ENCODE measurements at regions not wholly inside any gene's neighbourhood (a gene's known extent, or its start where the extent isn't known, plus 50 kb on each side); places are given as distances from the start of the nearest gene placed in this dataset.
A peak's percentile ranks its signal among the peaks of the same experiment; 100 is the strongest.
"Not testable (repeated sequence)": the region's sequence is repeated elsewhere in the genome, so short reads cannot be mapped to it uniquely, and the experiment has no call there.

DNA sequence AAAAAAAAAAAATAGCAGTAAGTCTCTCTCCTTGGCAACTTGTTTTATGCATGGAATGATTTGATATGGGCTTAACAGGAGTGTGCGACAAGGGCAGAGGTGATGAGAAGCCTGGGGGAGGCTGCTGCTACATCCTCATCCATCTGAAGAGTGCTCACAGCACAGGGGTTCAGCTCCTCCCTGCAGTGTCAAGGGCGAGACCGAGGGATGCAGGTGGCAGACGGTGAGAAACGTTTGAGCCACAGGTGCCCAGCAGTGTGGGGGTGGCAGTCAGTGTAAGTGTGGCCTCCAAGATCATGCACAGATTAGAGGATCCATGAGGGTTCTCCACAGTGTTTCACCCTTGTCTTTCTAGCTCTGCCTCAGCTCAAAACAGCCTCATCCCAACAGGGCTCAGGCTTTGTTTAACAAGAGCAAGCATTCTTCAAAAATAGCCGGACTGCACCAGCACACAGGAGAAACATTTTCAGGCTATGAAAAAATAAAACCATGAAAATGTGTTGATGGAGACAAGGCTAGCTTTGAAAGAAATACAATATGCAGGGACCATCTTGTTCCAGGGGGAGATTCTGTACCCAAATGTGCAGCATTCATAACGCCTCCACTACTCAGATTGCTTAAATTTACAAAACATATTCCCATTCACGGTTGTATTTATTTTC, 324.5 kb upstream of the MYT1L start:
- DNase-seq: no peak
- Mint-ChIP-seq H3K4me3 (no peak overlapping the region), H3K36me3 (ENCODE audit: low read depth) (no peaks in the 10 kb centered on the region), H3K4me1 (no peaks in the 10 kb centered on the region), H3K9me3 (peaks cover 8% of the 10 kb centered on the region), H3K27me3 (peaks cover 4% of the 10 kb centered on the region), H3K27ac (no peak overlapping the region)
- intact Hi-C loops (cut with micrococcal nuclease): no loop called here

DNA sequence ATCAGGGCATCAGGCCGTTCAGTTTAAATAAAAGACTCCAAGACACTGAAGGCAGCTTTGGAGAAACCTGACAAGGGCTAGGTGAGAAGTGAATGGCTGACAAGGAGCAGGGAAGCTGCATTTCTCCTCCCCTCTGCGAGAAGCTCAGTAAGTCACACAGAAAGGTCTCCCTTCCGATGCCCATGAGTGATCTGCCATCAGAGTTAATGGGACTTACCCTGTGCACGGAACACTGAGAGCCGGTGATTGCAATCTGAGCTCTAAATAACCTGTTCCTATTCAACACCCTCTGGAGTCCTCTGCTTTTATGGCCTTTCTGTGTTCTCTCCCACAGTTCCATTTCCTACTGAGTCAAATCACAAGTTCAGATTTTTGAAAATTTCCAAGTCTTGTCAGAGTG, 322.2 kb upstream of the MYT1L start:
- Mint-ChIP-seq H3K36me3 (ENCODE audit: low read depth) (no peaks in the 10 kb centered on the region), H3K27me3 (peaks cover 4% of the 10 kb centered on the region), H3K4me1 (no peaks in the 10 kb centered on the region), H3K9me3 (peaks cover 5% of the 10 kb centered on the region), H3K27ac (no peak overlapping the region), H3K4me3 (no peak overlapping the region)
- no peak for DNase-seq
- intact Hi-C loops (cut with micrococcal nuclease): no loop called here

DNA sequence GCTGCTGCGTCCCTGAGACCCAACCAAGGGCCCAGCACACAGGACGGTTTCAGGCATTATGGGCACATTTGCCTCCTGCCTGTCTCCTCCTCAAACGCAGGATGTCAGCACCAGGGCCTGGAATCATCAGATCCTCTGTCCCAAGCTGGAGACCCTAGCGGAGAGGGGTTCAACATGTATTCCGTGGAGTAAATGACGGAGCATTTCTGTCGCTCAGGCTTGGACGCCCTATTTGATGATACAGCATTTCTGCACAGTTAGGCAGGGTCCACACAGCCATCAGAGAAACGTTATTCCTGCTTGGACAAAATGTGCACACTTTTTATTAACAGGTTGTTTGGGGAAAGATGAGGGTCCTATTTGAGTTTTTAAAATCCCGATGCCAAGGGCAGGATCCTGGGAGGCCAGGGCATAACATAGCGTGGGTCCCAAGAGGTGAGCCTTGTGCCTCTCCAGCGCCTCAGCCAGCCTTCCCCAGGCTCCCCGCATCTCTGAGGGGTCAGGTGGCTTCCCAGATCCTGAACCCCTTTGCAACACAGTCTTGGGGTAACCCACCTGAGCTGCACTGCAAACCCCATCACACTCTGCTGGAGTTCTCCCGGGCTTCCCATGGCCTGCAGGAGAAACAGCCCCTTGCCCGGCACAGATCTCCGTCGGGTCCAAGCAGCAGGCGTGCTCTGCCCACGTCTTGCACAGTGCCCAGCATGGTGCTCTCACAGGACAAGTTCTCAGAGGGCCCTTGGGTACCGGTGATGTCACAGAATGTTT, 319.7 kb upstream of the MYT1L start:
- intact Hi-C loops (cut with micrococcal nuclease): no loop called here
- Mint-ChIP-seq H3K36me3 (ENCODE audit: low read depth) (no peaks in the 10 kb centered on the region), H3K4me3 (no peak overlapping the region), H3K27ac (no peak overlapping the region), H3K27me3 (peaks cover 4% of the 10 kb centered on the region), H3K9me3 (no peaks in the 10 kb centered on the region), H3K4me1 (peaks cover 16% of the 10 kb centered on the region)
- no peak for DNase-seq

DNA sequence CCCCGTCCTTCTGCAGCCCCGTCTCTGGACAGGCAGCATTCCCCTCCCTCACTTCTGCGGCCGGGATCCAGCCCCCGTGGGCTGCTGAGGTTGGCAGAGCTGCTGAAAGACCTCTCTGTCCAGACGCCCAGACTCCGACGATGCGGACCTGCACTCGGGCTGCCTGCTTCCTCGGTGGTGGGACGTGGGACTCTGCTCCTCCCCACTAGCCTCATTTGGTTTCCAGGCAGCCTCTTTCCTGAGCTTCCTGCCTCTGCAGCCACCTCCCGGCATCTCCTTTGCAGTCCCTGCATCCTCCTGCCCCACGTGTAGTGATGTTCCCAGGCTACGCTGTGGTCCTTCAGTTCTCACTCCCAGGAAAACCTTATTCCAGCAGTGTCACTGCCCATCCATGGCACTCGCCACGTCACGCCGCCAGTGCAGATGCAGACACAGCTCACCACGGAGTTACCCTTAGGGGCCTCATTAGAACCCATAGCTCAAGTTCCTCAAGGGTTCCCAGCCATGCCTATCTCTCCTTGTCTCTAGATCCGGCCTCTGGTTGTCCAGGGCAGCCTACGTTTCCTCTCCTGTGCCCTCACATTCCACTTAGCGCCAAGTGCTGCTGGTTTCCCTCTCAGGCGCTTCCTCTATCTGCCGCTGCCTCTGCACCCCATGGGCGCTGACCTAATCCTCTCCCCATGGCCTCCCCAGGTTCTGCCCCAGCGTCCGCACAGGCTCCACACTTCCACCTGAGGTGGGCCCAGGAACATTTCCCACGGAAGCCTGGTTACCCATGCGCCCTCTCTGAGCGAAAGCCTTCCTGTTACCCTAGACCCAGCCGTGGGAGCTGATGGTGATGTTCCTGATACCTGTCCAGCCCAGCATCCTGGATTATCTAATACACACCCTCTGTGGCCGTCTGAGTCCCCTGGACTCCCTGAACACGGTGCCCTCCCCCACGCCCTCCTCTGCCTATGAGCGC, 318.3 kb upstream of the MYT1L start:
- H3K4me3 Mint-ChIP-seq: no peak overlapping the region

DNA sequence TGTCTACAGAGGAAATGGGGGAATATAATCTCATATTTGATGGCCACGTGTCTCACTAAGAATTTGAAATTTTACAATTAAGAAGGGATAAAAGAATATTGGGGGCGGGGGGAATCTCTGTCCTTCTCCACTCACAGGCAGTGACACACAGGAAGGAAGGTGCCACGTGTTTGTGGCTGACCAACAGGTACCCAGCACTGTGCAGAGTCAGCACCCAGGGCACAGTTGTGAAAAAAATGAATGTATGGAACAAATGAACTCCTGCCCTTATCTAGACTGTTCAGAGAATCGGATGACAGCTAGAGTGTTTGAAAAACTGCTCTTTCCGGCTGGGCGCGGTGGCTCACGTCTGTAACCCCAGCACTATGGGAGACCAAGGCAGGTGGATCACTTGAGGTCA, 317.0 kb upstream of the MYT1L start:
- no peaks in the 10 kb centered on the region for H3K27me3 Mint-ChIP-seq
- peaks cover 19% of the 10 kb centered on the region for H3K4me1 Mint-ChIP-seq
- DNase-seq: no peak
- H3K4me3 Mint-ChIP-seq: no peak overlapping the region
- no peaks in the 10 kb centered on the region for H3K36me3 Mint-ChIP-seq (ENCODE audit: low read depth)
- intact Hi-C loops (cut with micrococcal nuclease): no loop called here
- H3K27ac Mint-ChIP-seq: no peak overlapping the region
- H3K9me3 Mint-ChIP-seq: no peaks in the 10 kb centered on the region

More for the DNA sequence above, 318.3 kb upstream of the MYT1L start:
- no peak for DNase-seq
- H3K4me1 Mint-ChIP-seq: peaks cover 16% of the 10 kb centered on the region
- no peaks in the 10 kb centered on the region for H3K9me3 Mint-ChIP-seq
- H3K27me3 Mint-ChIP-seq: peaks cover 2% of the 10 kb centered on the region
- H3K27ac Mint-ChIP-seq: no peak overlapping the region
- no peaks in the 10 kb centered on the region for H3K36me3 Mint-ChIP-seq (ENCODE audit: low read depth)
- intact Hi-C loops (cut with micrococcal nuclease): no loop called here

DNA sequence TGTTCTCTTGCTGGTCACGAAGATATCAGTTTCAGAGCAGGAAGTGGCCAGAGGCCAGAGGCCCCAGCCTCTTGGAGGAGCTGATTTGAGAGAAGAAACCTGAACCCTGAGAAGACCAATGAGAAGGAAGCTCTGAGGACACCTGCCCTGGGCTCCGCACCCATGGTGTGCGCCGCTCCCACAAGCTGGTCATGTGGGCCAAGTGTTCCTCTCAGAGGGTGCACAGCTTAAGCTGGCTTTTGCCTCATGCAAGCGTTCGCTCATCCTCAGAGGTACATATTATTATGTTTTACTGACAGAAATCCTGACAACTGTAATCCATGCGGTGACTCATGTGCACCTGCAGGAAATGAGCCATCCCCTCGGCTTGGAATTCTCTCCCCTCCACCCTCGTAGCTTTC, 316.1 kb upstream of the MYT1L start:
- Mint-ChIP-seq H3K4me3 (peak overlapping the region; percentile 66), H3K36me3 (ENCODE audit: low read depth) (no peaks in the 10 kb centered on the region), H3K9me3 (no peaks in the 10 kb centered on the region), H3K27ac (peak overlapping the region; percentile 55), H3K4me1 (peaks cover 19% of the 10 kb centered on the region), H3K27me3 (no peaks in the 10 kb centered on the region)
- DNase-seq: peak; percentile 65
- intact Hi-C loops (cut with micrococcal nuclease): no loop called here

DNA sequence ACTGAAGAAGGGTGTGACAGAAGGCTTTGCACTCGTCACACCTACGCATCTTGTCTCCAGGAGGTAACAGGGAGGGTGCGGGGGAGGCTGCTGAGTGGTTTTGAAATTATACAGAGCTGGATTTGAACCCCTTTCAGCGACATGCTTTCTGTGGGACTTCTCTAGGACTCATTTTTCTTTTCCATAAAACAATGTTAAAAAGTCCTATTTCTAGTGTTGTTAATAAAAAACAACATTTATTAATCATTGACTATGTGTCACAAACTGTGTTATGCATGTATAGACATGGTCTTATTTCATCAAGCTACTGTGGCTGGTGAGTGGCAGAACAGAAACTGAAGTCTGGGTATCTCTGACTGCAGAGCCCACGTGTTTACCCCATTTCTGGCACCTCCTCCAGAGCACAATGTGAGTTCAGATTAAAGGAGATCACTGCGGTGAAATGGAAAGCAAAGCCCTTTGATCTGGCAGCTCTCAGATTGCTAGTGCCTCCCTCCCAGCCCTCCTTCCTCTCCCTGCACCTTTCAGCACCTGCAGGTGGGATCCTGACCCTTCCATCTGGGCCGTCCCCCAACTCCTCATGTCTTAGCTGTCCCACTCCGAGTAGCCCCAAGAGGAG, 315.5 kb upstream of the MYT1L start:
- Mint-ChIP-seq H3K36me3 (ENCODE audit: low read depth) (no peaks in the 10 kb centered on the region), H3K4me1 (peaks cover 19% of the 10 kb centered on the region), H3K27ac (peak overlapping the region; percentile 55), H3K9me3 (no peaks in the 10 kb centered on the region), H3K27me3 (no peaks in the 10 kb centered on the region), H3K4me3 (peak overlapping the region; percentile 66)
- intact Hi-C loops (cut with micrococcal nuclease): loop anchor here (1.0 kb wide), 1 partner anchor 33 kb away; no protein-coding TSS in a partner anchor
- DNase-seq: peak; percentile 86

DNA sequence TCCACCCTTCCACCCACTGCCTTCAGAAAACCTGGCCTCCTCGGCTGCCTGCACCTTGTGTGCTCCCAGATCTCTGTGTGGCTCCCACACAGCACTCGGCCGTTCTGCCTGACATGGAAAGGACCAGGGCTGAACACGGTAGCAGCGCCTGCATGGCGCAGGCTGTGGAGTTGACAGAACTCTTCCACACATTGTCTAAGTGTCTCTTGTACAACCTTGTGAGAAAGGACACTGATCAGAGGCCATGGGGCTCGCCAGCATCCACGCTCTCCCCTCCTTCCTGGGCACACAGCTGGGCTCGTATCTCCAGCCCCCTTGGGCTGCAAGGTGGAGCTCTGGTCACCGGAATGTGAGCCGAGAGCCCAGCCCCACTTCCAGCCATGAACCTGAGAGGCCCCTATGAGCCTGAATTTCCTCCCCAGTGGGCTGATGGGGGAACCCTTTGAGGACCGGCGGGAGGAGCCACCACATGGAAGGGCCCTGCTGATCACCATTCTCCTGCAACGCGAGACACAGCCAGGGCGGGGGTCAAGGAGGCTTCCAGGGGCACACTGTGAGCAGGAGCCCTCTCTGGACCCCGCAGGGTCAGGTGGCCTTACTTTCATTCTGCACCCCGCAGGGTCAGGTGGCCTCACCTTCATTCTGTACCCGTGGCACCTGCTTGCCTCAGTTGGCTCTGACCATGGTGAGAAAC, 314.2 kb upstream of the MYT1L start:
- intact Hi-C loops (cut with micrococcal nuclease): no loop called here
- Mint-ChIP-seq H3K4me3 (no peak overlapping the region), H3K27me3 (no peaks in the 10 kb centered on the region), H3K27ac (peak overlapping the region; percentile 12), H3K9me3 (no peaks in the 10 kb centered on the region), H3K36me3 (ENCODE audit: low read depth) (no peaks in the 10 kb centered on the region), H3K4me1 (peaks cover 19% of the 10 kb centered on the region)
- DNase-seq: no peak

DNA sequence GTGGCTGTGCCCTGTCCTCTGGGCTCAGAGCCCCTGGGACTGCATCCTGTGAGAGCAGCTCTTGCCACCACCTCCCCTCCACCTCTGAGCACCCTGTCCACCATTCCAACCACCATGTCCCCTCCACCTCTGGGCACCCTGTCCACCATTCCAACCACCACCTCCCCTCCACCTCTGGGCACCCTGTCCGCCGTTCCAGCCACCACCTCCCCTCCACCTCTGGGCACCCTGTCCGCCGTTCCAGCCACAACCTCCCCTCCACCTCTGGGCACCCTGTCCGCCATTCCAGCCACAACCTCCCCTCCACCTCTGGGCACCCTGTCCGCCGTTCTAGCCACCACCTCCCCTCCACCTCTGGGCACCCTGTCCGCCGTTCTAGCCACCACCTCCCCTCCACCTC, 313.7 kb upstream of the MYT1L start:
- H3K36me3 Mint-ChIP-seq (ENCODE audit: low read depth); H3K27ac Mint-ChIP-seq; H3K9me3 Mint-ChIP-seq; H3K4me3 Mint-ChIP-seq; intact Hi-C loops (cut with micrococcal nuclease); H3K27me3 Mint-ChIP-seq; DNase-seq: not testable (repeated sequence)
- peaks cover 19% of the 10 kb centered on the region for H3K4me1 Mint-ChIP-seq

DNA sequence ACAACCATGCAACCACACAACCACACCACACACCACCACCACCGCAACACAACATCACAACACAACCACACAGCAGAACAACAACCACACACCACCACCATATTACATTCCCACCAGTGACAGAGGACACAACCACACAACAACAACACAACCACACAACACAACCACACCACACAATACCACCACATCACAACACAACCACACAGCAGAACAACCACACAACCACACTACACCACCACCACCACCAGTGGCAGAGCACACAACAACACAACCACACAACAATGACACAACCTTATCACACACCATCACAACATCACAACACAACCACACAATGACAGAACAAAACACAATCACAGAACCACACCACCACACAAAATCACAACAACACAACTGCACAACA, 313.0 kb upstream of the MYT1L start:
- Mint-ChIP-seq H3K36me3 (ENCODE audit: low read depth) (no peaks in the 10 kb centered on the region), H3K27ac (peak overlapping the region; percentile 12), H3K4me3 (no peak overlapping the region), H3K4me1 (peaks cover 19% of the 10 kb centered on the region), H3K9me3 (no peaks in the 10 kb centered on the region), H3K27me3 (no peaks in the 10 kb centered on the region)
- DNase-seq: no peak
- intact Hi-C loops (cut with micrococcal nuclease): no loop called here

DNA sequence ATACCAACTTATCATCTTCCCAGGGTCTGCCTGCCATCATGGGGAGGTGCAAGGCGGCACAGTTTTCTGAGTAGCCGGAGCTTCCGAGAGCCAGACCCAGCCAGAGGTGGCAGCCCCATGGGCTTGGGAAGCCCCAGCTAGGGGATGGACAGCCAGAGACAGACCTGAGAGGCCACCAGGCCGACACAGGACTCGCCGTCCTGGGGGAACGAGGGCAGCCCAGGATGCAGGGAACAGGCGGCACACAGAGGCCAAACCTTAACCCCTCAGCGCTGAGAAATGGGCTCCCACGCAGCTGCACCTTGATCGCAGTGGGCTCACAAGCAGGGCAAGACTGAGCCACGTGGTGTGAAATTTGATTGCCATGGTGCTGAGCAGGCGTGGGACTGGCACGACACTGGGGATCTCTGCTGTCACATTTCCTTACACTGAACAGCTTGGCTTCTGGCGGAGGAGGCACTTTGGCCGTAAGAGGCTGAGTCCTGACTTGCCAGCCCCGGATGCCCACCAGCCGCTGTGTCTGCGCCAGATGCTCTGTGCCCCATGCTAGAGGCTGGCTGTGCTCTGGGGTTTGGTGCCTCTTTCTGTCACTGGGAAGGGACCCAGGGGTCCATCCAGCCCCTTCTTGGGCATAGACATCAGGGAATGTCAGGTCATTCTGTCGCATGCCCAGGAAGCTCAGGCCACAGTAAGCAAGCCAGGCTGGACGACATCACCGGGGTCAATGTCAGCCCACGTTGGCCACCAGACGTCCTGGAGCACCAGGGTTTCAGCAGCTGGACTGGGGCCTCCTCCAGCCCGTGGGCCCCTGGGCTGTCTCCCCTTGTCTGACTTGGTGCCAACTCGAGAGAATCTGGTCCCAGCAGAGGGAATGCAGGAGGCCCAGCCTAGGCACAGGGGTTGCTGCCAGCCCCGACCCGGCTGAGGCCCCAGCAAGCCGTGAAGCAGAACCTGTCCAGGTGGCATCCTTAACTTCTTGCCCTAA, 312.1 kb upstream of the MYT1L start:
- no peaks in the 10 kb centered on the region for H3K36me3 Mint-ChIP-seq (ENCODE audit: low read depth)

More for the DNA sequence above, 312.1 kb upstream of the MYT1L start:
- intact Hi-C loops (cut with micrococcal nuclease): no loop called here
- H3K27me3 Mint-ChIP-seq: no peaks in the 10 kb centered on the region
- H3K9me3 Mint-ChIP-seq: no peaks in the 10 kb centered on the region
- no peak for DNase-seq
- no peak overlapping the region for H3K4me3 Mint-ChIP-seq
- H3K27ac Mint-ChIP-seq: no peak overlapping the region
- H3K4me1 Mint-ChIP-seq: peaks cover 19% of the 10 kb centered on the region
